Mesendoderm (in vitro differentiated cells): ENCODE measurements at regions not wholly inside any gene's neighbourhood (a gene's known extent, or its start where the extent isn't known, plus 50 kb on each side); places are given as distances from the start of the nearest gene placed in this dataset.

Experiments used
- DNase-seq: peaks from one replicate; pipeline ENCODE4 v3.0.0; 2013
- H2AK5ac ChIP-seq: 2 replicates; pipeline ENCODE4 v1.6.1; 2013; ENCODE audit warnings: low read length, inconsistent platforms
- H2BK120ac ChIP-seq: 2 replicates; pipeline ENCODE4 v1.6.1; 2013; ENCODE audit warnings: low read depth, mild to moderate bottlenecking, low read length, moderate library complexity, mixed read lengths
- H2BK15ac ChIP-seq: replicated peaks from 2 replicates; pipeline ENCODE4 v1.6.1; 2013; ENCODE audit warnings: low read depth, mild to moderate bottlenecking, moderate library complexity
- H2BK5ac ChIP-seq: 2 replicates; pipeline ENCODE4 v1.6.1; 2013; ENCODE audit warnings: low read length, inconsistent platforms
- H3K18ac ChIP-seq: 2 replicates; pipeline ENCODE4 v1.6.1; 2013; ENCODE audit warnings: mild to moderate bottlenecking, low read length, mixed read lengths
- H3K23ac ChIP-seq: one replicate; pipeline ENCODE4 v1.6.1; 2013; ENCODE audit warnings: low read length
- H3K27ac ChIP-seq: 2 replicates; pipeline ENCODE4 v1.5.1; 2013; ENCODE audit warnings: low read depth, mild to moderate bottlenecking, inconsistent platforms, low read length, moderate library complexity
- H3K27me3 ChIP-seq: 2 replicates; pipeline ENCODE4 v1.6.1; 2013; ENCODE audit warnings: low read length, control low read depth, mild to moderate bottlenecking, inconsistent platforms; ENCODE audit not compliant: insufficient read depth, poor library complexity
- H3K36me3 ChIP-seq: 2 replicates; pipeline ENCODE4 v1.6.1; 2013; ENCODE audit warnings: low read length, inconsistent platforms; ENCODE audit not compliant: control insufficient read depth, insufficient read depth
- H3K4ac ChIP-seq: one replicate; pipeline ENCODE4 v1.6.1; 2013; ENCODE audit warnings: low read depth, mild to moderate bottlenecking, low read length, moderate library complexity
- H3K4me1 ChIP-seq: 2 replicates; pipeline ENCODE4 v1.6.1; 2013; ENCODE audit warnings: low read depth, low read length, inconsistent platforms; ENCODE audit not compliant: control insufficient read depth
- H3K4me2 ChIP-seq: 2 replicates; pipeline ENCODE4 v1.6.1; 2013; ENCODE audit warnings: low read length
- H3K4me3 ChIP-seq: 2 replicates; pipeline ENCODE4 v1.5.1; 2013; ENCODE audit warnings: mild to moderate bottlenecking, low read length
- H3K56ac ChIP-seq: one replicate; pipeline ENCODE4 v1.6.1; 2013; ENCODE audit warnings: low read length
- H3K79me1 ChIP-seq: 2 replicates; pipeline ENCODE4 v1.6.1; 2013; ENCODE audit warnings: low read length, inconsistent platforms
- H3K79me2 ChIP-seq: 2 replicates; pipeline ENCODE4 v1.6.1; 2013; ENCODE audit warnings: mild to moderate bottlenecking, low read length; ENCODE audit not compliant: control insufficient read depth, insufficient read depth
- H3K9ac ChIP-seq: 2 replicates; pipeline ENCODE4 v1.6.1; 2013; ENCODE audit warnings: low read length, inconsistent platforms
- H4K5ac ChIP-seq: one replicate; pipeline ENCODE4 v1.6.1; 2013; ENCODE audit warnings: low read length
- H4K8ac ChIP-seq: one replicate; pipeline ENCODE4 v1.6.1; 2013; ENCODE audit warnings: low read depth, mild to moderate bottlenecking, control low read depth, low read length, moderate library complexity
- WGBS: extraction: QIAGEN DNeasy Blood & Tissue Kit; methylation state at CpG from one replicate; pipeline ENCODE4 v1.1.7; 2013; ENCODE audit warnings: low lambda C conversion rate, missing lambda C conversion rate; ENCODE audit not compliant: insufficient coverage; ENCODE audit errors: extremely low coverage; 5-methylcytosine and 5-hydroxymethylcytosine counted together

DNA sequence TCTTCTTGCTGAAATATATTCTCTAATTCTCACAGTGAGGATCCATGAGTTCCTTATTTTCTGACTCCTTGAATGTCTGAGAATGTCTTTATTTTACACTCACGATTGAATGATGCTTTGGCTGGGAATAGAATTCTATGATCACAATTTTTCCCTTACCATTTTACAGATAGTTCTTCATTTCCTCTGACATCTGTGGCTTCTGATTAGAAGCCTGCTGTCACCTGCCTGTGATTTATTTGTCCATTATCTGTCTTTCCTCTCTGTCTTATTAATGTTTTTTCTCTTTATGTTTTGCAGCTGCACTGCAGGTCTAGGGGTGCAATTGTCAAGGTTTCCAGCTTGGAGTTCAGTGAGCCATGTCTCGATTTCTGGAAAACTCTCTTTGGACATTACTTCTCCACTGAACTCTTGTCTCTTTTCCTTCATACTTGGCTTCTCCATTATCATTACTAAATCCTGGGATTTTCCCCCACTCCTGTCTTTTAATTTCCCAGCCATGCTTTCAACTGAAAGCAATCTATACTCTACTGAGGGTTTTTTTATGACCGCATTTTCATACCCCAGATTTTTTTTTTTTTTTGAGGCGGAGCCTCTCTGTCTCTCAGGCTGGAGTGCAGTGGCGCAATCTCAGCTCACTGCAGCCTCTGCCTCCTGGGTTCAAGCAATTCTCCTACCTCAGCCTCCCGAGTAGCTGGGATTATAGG, 85.8 kb upstream of the PRNP start:
- WGBS = no CpG with 5 or more reads among the region's 6 CpGs
- no peak overlapping the region for H3K9ac ChIP-seq
- no peak overlapping the region for H3K18ac ChIP-seq
- H4K5ac ChIP-seq = no peak overlapping the region
- no peak overlapping the region for H3K4me2 ChIP-seq
- no peak overlapping the region for H2BK15ac ChIP-seq
- no peak overlapping the region for H3K27ac ChIP-seq
- no peaks in the 10 kb centered on the region for H3K79me2 ChIP-seq
- no peak overlapping the region for H2BK5ac ChIP-seq
- H3K56ac ChIP-seq = no peak overlapping the region
- H3K4me1 ChIP-seq = no peaks in the 10 kb centered on the region
- no peaks in the 10 kb centered on the region for H3K36me3 ChIP-seq
- no peak overlapping the region for H4K8ac ChIP-seq
- no peak overlapping the region for H3K23ac ChIP-seq
- no peak overlapping the region for H3K4me3 ChIP-seq
- no peak overlapping the region for H2AK5ac ChIP-seq
- no peaks in the 10 kb centered on the region for H3K79me1 ChIP-seq
- no peak overlapping the region for H3K4ac ChIP-seq
- no peak for DNase-seq
- no peaks in the 10 kb centered on the region for H3K27me3 ChIP-seq
- H2BK120ac ChIP-seq = no peak overlapping the region

DNA sequence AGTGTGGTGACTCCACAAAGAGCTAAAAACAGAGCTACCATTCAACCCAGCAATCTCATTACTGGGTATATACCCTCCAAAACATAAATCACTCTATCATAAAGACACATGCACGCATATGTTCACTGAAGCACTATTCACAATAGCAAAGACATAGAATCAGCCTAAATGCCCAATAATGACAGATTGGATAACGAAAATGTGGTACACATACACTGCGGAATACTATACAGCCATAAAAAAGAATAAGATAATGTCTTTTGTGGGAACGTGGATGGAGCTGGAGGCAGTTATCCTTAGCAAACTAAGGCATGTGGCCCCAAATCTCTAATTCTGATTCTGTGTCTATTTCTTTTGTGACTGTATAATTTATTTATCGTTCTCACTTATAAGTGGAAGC, 89.0 kb upstream of the PRNP start:
- H3K56ac ChIP-seq = no peak overlapping the region
- H3K4me3 ChIP-seq = no peak overlapping the region
- H3K23ac ChIP-seq = no peak overlapping the region
- H4K8ac ChIP-seq = no peak overlapping the region
- no peaks in the 10 kb centered on the region for H3K79me1 ChIP-seq
- WGBS = no CpG with 5 or more reads among the region's 5 CpGs
- H2BK120ac ChIP-seq = no peak overlapping the region
- no peak overlapping the region for H2BK15ac ChIP-seq
- no peak overlapping the region for H3K9ac ChIP-seq
- H3K27me3 ChIP-seq = no peaks in the 10 kb centered on the region
- H3K79me2 ChIP-seq = no peaks in the 10 kb centered on the region
- H3K4me1 ChIP-seq = no peaks in the 10 kb centered on the region
- H2BK5ac ChIP-seq = no peak overlapping the region
- H3K36me3 ChIP-seq = no peaks in the 10 kb centered on the region
- no peak overlapping the region for H2AK5ac ChIP-seq
- no peak for DNase-seq
- no peak overlapping the region for H3K4ac ChIP-seq
- H3K18ac ChIP-seq = no peak overlapping the region
- no peak overlapping the region for H3K4me2 ChIP-seq
- H4K5ac ChIP-seq = no peak overlapping the region
- H3K27ac ChIP-seq = no peak overlapping the region

DNA sequence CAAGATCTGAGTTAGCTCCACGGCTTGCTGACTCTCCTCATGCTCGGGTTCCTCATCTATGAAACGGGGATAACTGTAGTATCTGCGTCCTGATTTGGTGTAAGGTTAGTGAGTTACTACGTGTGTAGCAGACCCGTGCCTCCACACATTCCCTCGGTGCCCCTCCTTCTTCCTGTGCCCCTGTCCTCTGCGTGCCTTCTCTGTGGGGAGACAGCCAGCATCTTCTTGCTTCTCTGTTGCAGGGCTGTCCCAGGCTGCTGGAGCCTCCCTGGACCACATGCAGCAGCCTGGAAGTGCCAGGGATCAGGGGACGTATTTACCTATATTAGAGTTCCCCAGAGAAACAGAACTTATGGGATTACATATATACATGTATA, 93.1 kb upstream of the PRNP start:
- Histone ChIP-seq H3K27ac (no peak overlapping the region), H3K79me2 (no peaks in the 10 kb centered on the region), H3K4ac (no peak overlapping the region), H3K56ac (no peak overlapping the region), H3K79me1 (no peaks in the 10 kb centered on the region), H4K5ac (no peak overlapping the region), H3K4me1 (no peaks in the 10 kb centered on the region), H2BK5ac (no peak overlapping the region), H2BK15ac (no peak overlapping the region), H4K8ac (no peak overlapping the region), H3K36me3 (no peaks in the 10 kb centered on the region), H3K23ac (no peak overlapping the region), H3K4me3 (no peak overlapping the region), H3K9ac (no peak overlapping the region), H3K27me3 (no peaks in the 10 kb centered on the region), H3K4me2 (no peak overlapping the region), H2AK5ac (no peak overlapping the region), H3K18ac (no peak overlapping the region), H2BK120ac (no peak overlapping the region)
- no peak for DNase-seq
- no CpG with 5 or more reads among the region's 9 CpGs for whole genome bisulfite sequencing

DNA sequence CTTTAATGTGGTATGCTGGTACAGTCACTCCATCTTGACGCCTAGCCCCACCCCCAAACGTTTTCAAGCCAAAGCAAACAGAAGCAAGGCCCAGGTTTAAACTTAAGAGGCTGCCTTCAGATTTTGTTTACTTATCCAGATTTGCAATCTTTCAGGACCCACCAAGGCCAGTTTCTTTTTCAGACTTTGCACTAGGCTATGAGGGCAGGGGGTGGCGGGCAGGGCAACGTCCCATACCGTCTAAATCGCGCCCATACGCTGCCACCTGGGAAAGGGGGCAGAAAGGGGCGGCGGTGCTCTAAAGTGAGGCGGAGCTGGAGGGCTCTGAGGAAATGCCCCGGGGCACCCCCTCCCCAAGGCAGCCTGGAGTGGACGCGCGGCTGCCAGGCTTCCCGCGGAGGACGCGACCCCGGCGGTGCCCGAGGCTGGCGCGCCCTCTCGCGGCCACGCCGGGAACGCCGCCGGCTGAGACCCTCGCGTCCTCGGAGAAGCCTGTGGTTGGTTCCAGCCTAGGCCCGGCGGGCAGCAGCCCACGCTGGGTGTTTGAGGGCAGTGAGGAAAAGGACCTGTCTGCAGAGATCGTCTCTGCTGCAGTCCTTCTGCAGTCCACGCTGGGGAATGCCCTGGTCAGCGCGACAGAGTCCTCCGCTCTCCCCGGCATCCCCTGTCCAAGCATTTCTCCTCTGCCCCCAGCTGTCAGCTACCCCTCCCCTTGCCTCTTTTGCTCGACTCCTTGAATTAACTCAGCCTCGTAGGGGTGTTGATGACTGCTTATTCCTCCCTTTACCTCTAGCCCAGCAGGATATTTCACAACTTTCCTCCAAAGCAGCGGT, 93.7 kb upstream of the PRNP start:
- H4K8ac ChIP-seq = no peak overlapping the region
- no peak overlapping the region for H3K56ac ChIP-seq
- no CpG with 5 or more reads among the region's 46 CpGs for WGBS
- H3K36me3 ChIP-seq = no peaks in the 10 kb centered on the region
- H3K27ac ChIP-seq = no peak overlapping the region
- H3K79me2 ChIP-seq = no peaks in the 10 kb centered on the region
- H2BK15ac ChIP-seq = no peak overlapping the region
- peak; percentile 56 for DNase-seq
- no peak overlapping the region for H3K4ac ChIP-seq
- H3K9ac ChIP-seq = peak overlapping the region; percentile 47
- H3K79me1 ChIP-seq = no peaks in the 10 kb centered on the region
- no peak overlapping the region for H2BK5ac ChIP-seq
- no peak overlapping the region for H2AK5ac ChIP-seq
- H3K4me1 ChIP-seq = no peaks in the 10 kb centered on the region
- no peak overlapping the region for H3K23ac ChIP-seq
- peak overlapping the region; percentile 60 for H3K4me2 ChIP-seq
- no peak overlapping the region for H3K18ac ChIP-seq
- no peak overlapping the region for H4K5ac ChIP-seq
- no peaks in the 10 kb centered on the region for H3K27me3 ChIP-seq
- no peak overlapping the region for H2BK120ac ChIP-seq
- H3K4me3 ChIP-seq = no peak overlapping the region

DNA sequence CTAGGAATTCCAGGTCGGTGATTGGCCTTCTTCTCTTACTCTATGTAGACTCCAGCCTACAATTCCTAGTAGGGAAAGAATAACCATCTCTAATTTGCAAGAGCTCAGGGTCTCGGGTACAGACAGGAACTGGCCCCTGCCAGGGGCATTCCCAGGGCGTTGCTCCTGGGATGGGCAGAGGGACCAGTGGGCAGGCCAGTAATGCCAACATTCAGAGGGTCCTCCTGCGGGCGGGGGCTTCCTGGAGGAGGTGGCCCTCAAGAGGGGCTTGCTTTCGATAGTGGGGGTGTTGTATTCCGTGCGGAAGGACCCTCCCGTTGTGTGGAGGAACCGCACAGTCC, 94.3 kb upstream of the PRNP start:
- H3K4ac ChIP-seq = no peak overlapping the region
- H3K56ac ChIP-seq = no peak overlapping the region
- no peaks in the 10 kb centered on the region for H3K79me2 ChIP-seq
- no peak for DNase-seq
- H2AK5ac ChIP-seq = no peak overlapping the region
- no peak overlapping the region for H4K8ac ChIP-seq
- H2BK15ac ChIP-seq = no peak overlapping the region
- no peak overlapping the region for H3K9ac ChIP-seq
- no peaks in the 10 kb centered on the region for H3K36me3 ChIP-seq
- no peak overlapping the region for H3K4me2 ChIP-seq
- no peak overlapping the region for H2BK120ac ChIP-seq
- no peak overlapping the region for H3K18ac ChIP-seq
- H4K5ac ChIP-seq = no peak overlapping the region
- no peak overlapping the region for H3K4me3 ChIP-seq
- no peak overlapping the region for H3K23ac ChIP-seq
- H3K79me1 ChIP-seq = no peaks in the 10 kb centered on the region
- WGBS = no CpG with 5 or more reads among the region's 10 CpGs
- no peak overlapping the region for H3K27ac ChIP-seq
- no peaks in the 10 kb centered on the region for H3K27me3 ChIP-seq
- no peak overlapping the region for H2BK5ac ChIP-seq
- no peaks in the 10 kb centered on the region for H3K4me1 ChIP-seq
